HepG2 (cell line): ENCODE measurements at regions not wholly inside any gene's neighbourhood (a gene's known extent, or its start where the extent isn't known, plus 50 kb on each side); places are given as distances from the start of the nearest gene placed in this dataset.
"Not testable (repeated sequence)": the region's sequence is repeated elsewhere in the genome, so short reads cannot be mapped to it uniquely, and the experiment has no call there.

Source experiments
- ATAC-seq: fragments of 200-7000 bp; cut with Tn5 transposase; 3 replicates; pipeline ENCODE4 v1.9.1; 2020; ENCODE audit warnings: mild to moderate bottlenecking, moderate library complexity
- BruUV-seq: library from RNA; stranded (reverse); fragments of 400-500 nt; replicated peaks from 2 replicates; lab custom pipeline; 2021; lab: Mats Ljungman, UMichigan
- CTCF ChIA-PET: fragments of 300-600 bp; formaldehyde crosslinking; extraction: SDS; loops from one replicate; lab custom pipeline; 2021; ENCODE audit warnings: low total read pairs, inconsistent platforms, low intra/inter-chr PET ratio; lab: Yijun Ruan, JAX
- POLR2A ChIA-PET: fragments of 350-600 bp; sonication (Branson Sonifier 250); formaldehyde crosslinking; loops from one replicate; lab custom pipeline; 2020; ENCODE audit warnings: antibody characterized with exemption, inconsistent platforms; lab: Yijun Ruan, JAX
- DNase-seq: peaks from one replicate; pipeline ENCODE4 v3.0.0-alpha.2; 2015; ENCODE audit warnings: low spot score
- FAIRE-seq: peaks from 3 replicates; lab custom pipeline; 2011; peaks lifted over from hg19 to GRCh38; lab: Jason Lieb, UNC
- H2AFZ ChIP-seq: one replicate; pipeline ENCODE4 v1.6.1; 2011; ENCODE audit warnings: low read length, inconsistent platforms
- H3K27ac ChIP-seq: fragments of 300-600 bp; 3 replicates; pipeline ENCODE4 v1.8.0; 2011; ENCODE audit warnings: mixed run types, mild to moderate bottlenecking, mixed read lengths, low read length, inconsistent platforms; ENCODE audit not compliant: insufficient read depth; ENCODE audit errors: extremely low read length
- H3K27me3 ChIP-seq, 2 experiments: fragments of 200-600 bp in 1 of 2; 2 replicates in 1 of 2; 3 replicates in 1 of 2; pipeline versions ENCODE4 v1.6.0 to v1.8.0; 2011; ENCODE audit warnings: low read length in 2 of 2, mild to moderate bottlenecking in 2 of 2, moderate library complexity in 2 of 2, inconsistent platforms in 1 of 2; ENCODE audit not compliant: insufficient read depth in 2 of 2, control insufficient read depth in 1 of 2
- H3K36me3 ChIP-seq, 2 experiments: fragments of 200-600 bp in 1 of 2; replicated peaks in 1 of 2; 2 replicates in 1 of 2; 3 replicates in 1 of 2; pipeline versions ENCODE4 v1.5.1 to v1.8.0; 2011; ENCODE audit warnings: low read length in 2 of 2, inconsistent platforms in 1 of 2; ENCODE audit not compliant: insufficient read depth in 2 of 2, control insufficient read depth in 1 of 2
- H3K4me1 ChIP-seq: 2 replicates; pipeline ENCODE4 v1.5.1; 2012; ENCODE audit warnings: low read length, inconsistent platforms; ENCODE audit not compliant: insufficient read depth
- H3K4me2 ChIP-seq: 2 replicates; pipeline ENCODE4 v1.6.0; 2011; ENCODE audit warnings: low read depth, low read length, inconsistent platforms
- H3K4me3 ChIP-seq, 3 experiments: fragments of 200-600 bp in 1 of 3; sonication (generic), shearing (Covaris generic) in 1 of 3; replicated peaks in 1 of 3; 2 replicates each; pipeline ENCODE4 v1.5.1; 2011 to 2016; ENCODE audit warnings: low read length in 3 of 3, inconsistent platforms in 2 of 3, low read depth in 2 of 3, mild to moderate bottlenecking in 2 of 3, control low read depth in 1 of 3, mixed read lengths in 1 of 3; ENCODE audit not compliant: insufficient read depth in 1 of 3
- H3K79me2 ChIP-seq: one replicate; pipeline ENCODE4 v1.6.1; 2011; ENCODE audit warnings: low read length, inconsistent platforms; ENCODE audit not compliant: insufficient read depth
- H3K9ac ChIP-seq: 2 replicates; pipeline ENCODE4 v1.6.0; 2011; ENCODE audit warnings: mild to moderate bottlenecking, low read depth, low read length, inconsistent platforms; ENCODE audit not compliant: insufficient read depth
- H3K9me3 ChIP-seq: 2 replicates; pipeline ENCODE4 v1.5.1; 2012; ENCODE audit warnings: mild to moderate bottlenecking, low read length
- H4K20me1 ChIP-seq: 2 replicates; pipeline ENCODE4 v1.6.0; 2011; ENCODE audit warnings: inconsistent platforms, mild to moderate bottlenecking, low read length, moderate library complexity; ENCODE audit not compliant: insufficient read depth
- BCL6 ChIP-seq: IDR thresholded peaks from 2 replicates; pipeline ENCODE4 v1.6.1; 2016; ENCODE audit warnings: missing genetic modification reagents, missing compliant biosample characterization
- CEBPB ChIP-seq: IDR thresholded peaks from 2 replicates; pipeline ENCODE4 v1.6.1; 2011; ENCODE audit warnings: low read depth, low read length, improper control_type of control experiment, borderline replicate concordance
- CHD4 ChIP-seq: fragments of 200-600 bp; sonication (generic); IDR thresholded peaks from 2 replicates; pipeline ENCODE4 v1.7.0; 2017; ENCODE audit warnings: mild to moderate bottlenecking, low read length, borderline replicate concordance
- FOXA3 ChIP-seq: IDR thresholded peaks from 2 replicates; pipeline ENCODE4 v1.6.1; 2016; ENCODE audit warnings: missing genetic modification reagents, missing compliant biosample characterization
- NFIC ChIP-seq: IDR thresholded peaks from 2 replicates; pipeline ENCODE4 v1.6.1; 2012; ENCODE audit warnings: mild to moderate bottlenecking, low read length, inconsistent platforms
- SALL2 ChIP-seq: sonication (generic); formaldehyde crosslinking; IDR thresholded peaks from 2 replicates; pipeline ENCODE4 v1.8.1; 2023; ENCODE audit warnings: mild to moderate bottlenecking, missing genetic modification reagents, inconsistent platforms
- TEF ChIP-seq: sonication (generic); formaldehyde crosslinking; IDR thresholded peaks from 2 replicates; pipeline ENCODE4 v1.5.0; 2020; ENCODE audit warnings: missing genetic modification reagents
- TP53 ChIP-seq: sonication (generic); formaldehyde crosslinking; conservative IDR thresholded peaks from 2 replicates; pipeline ENCODE4 v1.4.0; 2020; ENCODE audit warnings: missing genetic modification reagents
- ZKSCAN1 ChIP-seq: fragments of 150-350 bp; IDR thresholded peaks from 2 replicates; pipeline ENCODE4 v1.6.1; 2014; ENCODE audit warnings: low read length
- ZNF121 ChIP-seq: sonication (generic); formaldehyde crosslinking; IDR thresholded peaks from 2 replicates; pipeline ENCODE4 v1.5.0; 2020; ENCODE audit warnings: mild to moderate bottlenecking, missing genetic modification reagents
- ZNF138 ChIP-seq: sonication (generic); formaldehyde crosslinking; IDR thresholded peaks from 2 replicates; pipeline ENCODE4 v1.5.0; 2020; ENCODE audit warnings: mild to moderate bottlenecking, low read depth, missing genetic modification reagents
- ZNF276 ChIP-seq: sonication (generic); formaldehyde crosslinking; IDR thresholded peaks from 2 replicates; pipeline ENCODE4 v1.4.0; 2020; ENCODE audit warnings: mild to moderate bottlenecking, low read depth, missing genetic modification reagents
- ZNF362 ChIP-seq: sonication (generic); formaldehyde crosslinking; IDR thresholded peaks from 2 replicates; pipeline ENCODE4 v1.4.0; 2020; ENCODE audit warnings: missing genetic modification reagents, mild to moderate bottlenecking, borderline replicate concordance
- ZNF432 ChIP-seq: sonication (generic); formaldehyde crosslinking; IDR thresholded peaks from 2 replicates; pipeline ENCODE4 v1.5.0; 2020; ENCODE audit warnings: missing genetic modification reagents, mild to moderate bottlenecking, borderline replicate concordance
- ZNF564 ChIP-seq: sonication (generic); formaldehyde crosslinking; IDR thresholded peaks from 2 replicates; pipeline ENCODE4 v1.8.1; 2023; ENCODE audit warnings: mild to moderate bottlenecking, missing genetic modification reagents
- WGBS: methylation state at CpG from one replicate; pipeline ENCODE4 v1.1.6; 2017; ENCODE audit warnings: low lambda C conversion rate; 5-methylcytosine and 5-hydroxymethylcytosine counted together
- in situ Hi-C: cut with HindIII; loops from 2 replicates; pipeline ENCODE4 v1.10.0; 2017; ENCODE audit warnings: low pct_unique_long_range_greater_than_20kb; ENCODE audit not compliant: extremely low pct_ligation_motif_present
- intact Hi-C: fragments of 100-400 bp; cut with micrococcal nuclease; formaldehyde crosslinking; loops from one replicate; pipeline ENCODE4 v1.10.0; 2022; ENCODE audit not compliant: unreplicated experiment

GRCh38 chr7:77481615-77482014, 55.5 kb upstream of the PTPN12 start:
- FAIRE-seq, result no peak
- no peak overlapping the region for H3K4me2 ChIP-seq
- DNase-seq, result no peak
- H3K4me1 ChIP-seq, result peaks cover 57% of the 10 kb centered on the region
- ChIA-PET POLR2A (no interaction called here), CTCF (no interaction called here)
- no peaks in the 10 kb centered on the region for H3K27me3 ChIP-seq
- no peaks in the 10 kb centered on the region for H3K79me2 ChIP-seq
- TF ChIP-seq ZNF276 (CRISPR knock-in tag) (no peak), ZNF432 (CRISPR knock-in tag) (no peak), TP53 (CRISPR knock-in tag) (no peak), SALL2 (no peak), ZNF138 (CRISPR knock-in tag) (no peak)
- no peak overlapping the region for H2AFZ ChIP-seq
- H3K36me3 ChIP-seq, result no peaks in the 10 kb centered on the region
- intact Hi-C loops (no loop called here), in situ Hi-C loops (no loop called here)
- WGBS, result 100% methylated on average over 2 of the region's 2 CpGs
- no peaks in the 10 kb centered on the region for H4K20me1 ChIP-seq
- BruUV-seq, result no TSS peak
- H3K9ac ChIP-seq, result no peak overlapping the region
- peak overlapping the region; percentile 62 for H3K27ac ChIP-seq
- no peak for ATAC-seq
- no peaks in the 10 kb centered on the region for H3K9me3 ChIP-seq
- no peak overlapping the region for H3K4me3 ChIP-seq

GRCh38 chr7:77480102-77480627, 56.9 kb upstream of the PTPN12 start:
- 68% methylated on average over 4 of the region's 4 CpGs for WGBS
- H2AFZ ChIP-seq, intact Hi-C loops, H3K79me2 ChIP-seq, H4K20me1 ChIP-seq, H3K27me3 ChIP-seq, in situ Hi-C loops, CTCF ChIA-PET, H3K36me3 ChIP-seq, H3K9ac ChIP-seq, FAIRE-seq, H3K9me3 ChIP-seq, BruUV-seq: not testable (repeated sequence)
- H3K4me2 ChIP-seq, result peak overlapping the region; percentile 59
- peaks cover 60% of the 10 kb centered on the region for H3K4me1 ChIP-seq
- POLR2A ChIA-PET, result interaction anchor here (0.9 to 1.3 kb wide), 3 partner anchors 56 to 65 kb away, joined by 3 to 7 read pairs (median 4); partner anchors contain the start of gene PTPN12
- peak; percentile 48 for ATAC-seq
- peak; percentile 66 for DNase-seq
- peak overlapping the region; percentile 64 for H3K27ac ChIP-seq
- peak overlapping the region in 1 of 3 experiments; percentile 24; a peak in 3 of 6 replicates for H3K4me3 ChIP-seq
- TF ChIP-seq ZNF564 (CRISPR knock-in tag) (0 out of 2 replicates have a peak, but pooled peaks have one; percentile 14), FOXA3 (CRISPR knock-in tag) (0 out of 2 replicates have a peak, but pooled peaks have one; percentile 6), ZNF121 (CRISPR knock-in tag) (peak; percentile 94), ZNF362 (CRISPR knock-in tag) (peak; percentile 37; the same call in 1 of the 2 replicates), CHD4 (peak; percentile 2; the same call in 1 of the 2 replicates), BCL6 (CRISPR knock-in tag) (peak; percentile 97), ZKSCAN1 (0 out of 2 replicates have a peak, but pooled peaks have one; percentile 62), TEF (CRISPR knock-in tag) (0 out of 2 replicates have a peak, but pooled peaks have one; percentile 26), NFIC (peak; percentile 34; the same call in 1 of the 2 replicates), CEBPB (peak; percentile 81)
